ENCODE measurements at regions not wholly inside any gene's neighbourhood (a gene's known extent, or its start where the extent isn't known, plus 50 kb on each side); places are given as distances from the start of the nearest gene placed in this dataset.
"Not testable (repeated sequence)": the region's sequence is repeated elsewhere in the genome, so short reads cannot be mapped to it uniquely, and the experiment has no call there.

- no peak overlapping the region for H3K9ac ChIP-seq (ENCODE audit: low read length in 2 of 2)
- no peak overlapping the region for H3K4me3 ChIP-seq (ENCODE audit: low read length in 2 of 2)
- H3K27me3 ChIP-seq (ENCODE audit: control insufficient read depth in 1 of 2, insufficient read depth in 2 of 2, low read length in 2 of 2), result no peaks in the 10 kb centered on the region
- no peaks in the 10 kb centered on the region for H3K36me3 ChIP-seq (ENCODE audit: control insufficient read depth in 2 of 2, insufficient read depth in 2 of 2, low read length in 2 of 2)
- no peaks in the 10 kb centered on the region for H3K9me3 ChIP-seq (ENCODE audit: control insufficient read depth in 2 of 2, low read length in 2 of 2)
- no peak overlapping the region for H3K27ac ChIP-seq (ENCODE audit: low read length)
- H3K4me1 ChIP-seq (ENCODE audit: control insufficient read depth, insufficient read depth, low read length), result no peaks in the 10 kb centered on the region
Observed at GRCh38 chr9:36461323-36461722, 61.3 kb upstream of the RNF38 start.

DNA sequence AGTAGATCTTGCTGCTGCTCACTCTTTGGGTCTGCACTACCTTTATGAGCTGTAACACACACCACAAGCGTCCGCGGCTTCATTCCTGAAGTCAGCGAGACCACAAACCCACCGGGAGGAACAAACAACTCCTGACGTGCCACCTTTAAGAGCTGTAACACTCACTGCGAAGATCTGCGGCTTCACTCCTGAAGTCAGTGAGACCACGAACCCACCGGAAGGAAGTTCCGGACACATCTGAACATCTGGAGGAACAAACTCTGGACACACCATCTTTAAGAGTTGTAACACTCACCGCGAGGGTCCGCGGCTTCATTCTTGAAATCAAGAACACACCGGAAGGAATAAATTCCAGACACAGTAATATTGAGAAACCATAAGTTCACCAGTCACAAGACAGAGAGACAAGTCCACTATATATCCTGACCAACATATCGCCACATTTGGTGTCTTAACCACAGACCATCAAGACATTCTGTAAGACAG lies 58.4 kb upstream of the RNF38 start:
- H3K4me3 ChIP-seq (ENCODE audit: low read length in 2 of 2); H3K9me3 ChIP-seq (ENCODE audit: control insufficient read depth in 2 of 2, low read length in 2 of 2); H3K27ac ChIP-seq (ENCODE audit: low read length); H3K4me1 ChIP-seq (ENCODE audit: control insufficient read depth, insufficient read depth, low read length); H3K36me3 ChIP-seq (ENCODE audit: control insufficient read depth in 2 of 2, insufficient read depth in 2 of 2, low read length in 2 of 2); H3K9ac ChIP-seq (ENCODE audit: low read length in 2 of 2); H3K27me3 ChIP-seq (ENCODE audit: control insufficient read depth in 1 of 2, insufficient read depth in 2 of 2, low read length in 2 of 2): not testable (repeated sequence)

GRCh38 chr9:36457836-36458429 lies 57.9 kb upstream of the RNF38 start:
- Histone ChIP-seq H3K27me3 (ENCODE audit: control insufficient read depth in 1 of 2, insufficient read depth in 2 of 2, low read length in 2 of 2) (no peaks in the 10 kb centered on the region), H3K9ac (ENCODE audit: low read length in 2 of 2) (no peak overlapping the region), H3K4me3 (ENCODE audit: low read length in 2 of 2) (no peak overlapping the region), H3K4me1 (ENCODE audit: control insufficient read depth, insufficient read depth, low read length) (no peaks in the 10 kb centered on the region), H3K9me3 (ENCODE audit: control insufficient read depth in 2 of 2, low read length in 2 of 2) (no peaks in the 10 kb centered on the region), H3K36me3 (ENCODE audit: control insufficient read depth in 2 of 2, insufficient read depth in 2 of 2, low read length in 2 of 2) (no peaks in the 10 kb centered on the region), H3K27ac (ENCODE audit: low read length) (no peak overlapping the region)

DNA sequence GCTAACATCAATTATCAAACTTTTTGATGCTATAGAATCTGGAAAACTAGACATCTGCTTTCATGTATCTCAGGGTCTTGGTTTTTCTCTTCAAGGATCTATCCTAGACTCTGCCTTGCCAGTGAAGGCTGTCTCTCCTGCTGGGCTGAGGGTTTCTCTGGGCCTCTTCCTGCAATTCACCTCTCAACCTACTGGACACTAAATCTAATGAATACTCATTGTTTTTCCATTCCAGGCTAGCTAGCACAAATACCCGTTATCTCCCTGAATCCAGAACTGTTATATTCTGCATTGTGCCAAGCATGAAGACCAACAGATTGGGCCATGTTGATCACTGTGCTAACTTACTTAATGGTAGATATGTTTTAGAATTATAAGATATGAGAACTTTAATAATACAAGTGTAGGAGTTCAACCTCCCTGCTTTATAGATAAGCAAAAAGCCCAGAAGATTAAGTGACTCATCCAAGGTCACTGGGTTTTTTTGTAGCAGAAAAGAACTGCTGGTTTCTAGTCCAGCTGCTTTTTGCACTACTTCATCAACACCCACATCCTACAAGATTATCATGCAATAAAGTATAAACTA lies 56.5 kb upstream of the RNF38 start:
- no peak overlapping the region for H3K27ac ChIP-seq (ENCODE audit: low read length)
- no peak overlapping the region for H3K9ac ChIP-seq (ENCODE audit: low read length in 2 of 2)

GRCh38 chr9:36451949-36452348 lies 51.9 kb upstream of the RNF38 start:
- H3K27ac ChIP-seq (ENCODE audit: low read length), result no peak overlapping the region
- H3K4me1 ChIP-seq (ENCODE audit: control insufficient read depth, insufficient read depth, low read length), result no peaks in the 10 kb centered on the region
- no peaks in the 10 kb centered on the region for H3K9me3 ChIP-seq (ENCODE audit: control insufficient read depth in 2 of 2, low read length in 2 of 2)
- no peak overlapping the region for H3K9ac ChIP-seq (ENCODE audit: low read length in 2 of 2)
- no peaks in the 10 kb centered on the region for H3K27me3 ChIP-seq (ENCODE audit: control insufficient read depth in 1 of 2, insufficient read depth in 2 of 2, low read length in 2 of 2)
- no peak overlapping the region for H3K4me3 ChIP-seq (ENCODE audit: low read length in 2 of 2)
- no peaks in the 10 kb centered on the region for H3K36me3 ChIP-seq (ENCODE audit: control insufficient read depth in 2 of 2, insufficient read depth in 2 of 2, low read length in 2 of 2)

More for the DNA sequence above, 56.5 kb upstream of the RNF38 start:
- Histone ChIP-seq H3K27me3 (ENCODE audit: control insufficient read depth in 1 of 2, insufficient read depth in 2 of 2, low read length in 2 of 2) (no peaks in the 10 kb centered on the region), H3K4me1 (ENCODE audit: control insufficient read depth, insufficient read depth, low read length) (no peaks in the 10 kb centered on the region), H3K9me3 (ENCODE audit: control insufficient read depth in 2 of 2, low read length in 2 of 2) (no peaks in the 10 kb centered on the region), H3K36me3 (ENCODE audit: control insufficient read depth in 2 of 2, insufficient read depth in 2 of 2, low read length in 2 of 2) (no peaks in the 10 kb centered on the region), H3K4me3 (ENCODE audit: low read length in 2 of 2) (no peak overlapping the region)

GRCh38 chr9:36450110-36450732 lies 50.2 kb upstream of the RNF38 start:
- H3K27me3 ChIP-seq (ENCODE audit: control insufficient read depth in 1 of 2, insufficient read depth in 2 of 2, low read length in 2 of 2), result no peaks in the 10 kb centered on the region
- no peaks in the 10 kb centered on the region for H3K9me3 ChIP-seq (ENCODE audit: control insufficient read depth in 2 of 2, low read length in 2 of 2)
- no peak overlapping the region for H3K9ac ChIP-seq (ENCODE audit: low read length in 2 of 2)
- H3K4me3 ChIP-seq (ENCODE audit: low read length in 2 of 2), result no peak overlapping the region
- no peaks in the 10 kb centered on the region for H3K4me1 ChIP-seq (ENCODE audit: control insufficient read depth, insufficient read depth, low read length)
- H3K27ac ChIP-seq (ENCODE audit: low read length), result no peak overlapping the region
- H3K36me3 ChIP-seq (ENCODE audit: control insufficient read depth in 2 of 2, insufficient read depth in 2 of 2, low read length in 2 of 2), result no peaks in the 10 kb centered on the region

Measured in stomach smooth muscle (tissue), 2 donors.